GM06990 (cell line): ENCODE measurements at regions not wholly inside any gene's neighbourhood (a gene's known extent, or its start where the extent isn't known, plus 50 kb on each side); places are given as distances from the start of the nearest gene placed in this dataset.

Experiments
- DNase-seq: peaks from one replicate; pipeline ENCODE4 v3.0.0-alpha.2; 2011; ENCODE audit not compliant: insufficient read length; ENCODE audit errors: extremely low read depth
- H3K27me3 ChIP-seq: replicated peaks from 2 replicates; pipeline ENCODE4 v1.6.0; 2011; ENCODE audit warnings: low read length; ENCODE audit not compliant: control insufficient read depth, insufficient read depth
- H3K36me3 ChIP-seq: 2 replicates; pipeline ENCODE4 v1.5.1; 2011; ENCODE audit warnings: low read length; ENCODE audit not compliant: control insufficient read depth, insufficient read depth
- H3K4me3 ChIP-seq: replicated peaks from 2 replicates; pipeline ENCODE4 v1.5.1; 2011; ENCODE audit warnings: low read depth, mild to moderate bottlenecking, control low read depth, low read length
- TF ChIP-seq, protein P1 (sequence below): IDR thresholded peaks from 2 replicates; pipeline ENCODE4 v1.5.1; 2011; ENCODE audit warnings: low read length, control low read depth, mild to moderate bottlenecking, inconsistent platforms; ENCODE audit not compliant: insufficient read depth, poor library complexity, severe bottlenecking

DNA sequence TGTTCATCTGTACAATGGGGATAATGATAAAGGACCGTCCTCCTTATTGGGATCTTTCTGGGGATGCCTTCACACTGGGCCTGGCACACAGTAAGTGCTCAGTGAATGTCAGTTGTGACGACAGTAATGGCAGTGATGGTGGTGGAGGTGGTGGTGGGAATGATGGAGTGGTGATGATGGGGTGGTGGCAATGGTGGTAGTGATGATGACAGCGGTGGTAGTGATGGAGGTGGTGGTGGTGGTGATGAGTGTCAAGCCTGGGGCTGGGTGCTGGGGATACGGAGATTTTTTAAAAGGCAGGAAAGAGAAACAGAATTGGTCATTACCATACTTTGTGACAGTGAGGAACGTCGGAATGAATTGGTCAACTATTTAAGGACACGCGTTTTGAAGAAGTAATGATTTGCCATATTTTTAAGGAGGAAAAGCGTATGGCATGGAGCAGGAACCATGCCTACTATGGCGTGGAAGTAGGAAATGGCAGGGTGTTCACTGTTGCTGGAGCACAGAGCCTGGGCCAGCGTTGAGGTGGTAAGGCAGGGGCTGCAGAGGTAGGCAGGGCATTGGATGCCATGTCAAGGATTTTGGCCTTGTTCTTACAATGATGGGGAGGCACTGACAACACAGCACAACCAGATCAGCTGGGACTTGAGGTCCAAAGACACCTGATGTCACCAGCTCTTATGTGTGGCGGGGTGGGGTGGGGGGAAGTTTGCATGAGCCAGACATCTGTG, 128.7 kb downstream of the ACTL8 start:
- DNase-seq, result no peak
- no peaks in the 10 kb centered on the region for H3K36me3 ChIP-seq
- H3K27me3 ChIP-seq, result peaks cover 2% of the 10 kb centered on the region; the same call in 1 of the 2 replicates
- no peak overlapping the region for H3K4me3 ChIP-seq
- TF ChIP-seq, protein P1, sequence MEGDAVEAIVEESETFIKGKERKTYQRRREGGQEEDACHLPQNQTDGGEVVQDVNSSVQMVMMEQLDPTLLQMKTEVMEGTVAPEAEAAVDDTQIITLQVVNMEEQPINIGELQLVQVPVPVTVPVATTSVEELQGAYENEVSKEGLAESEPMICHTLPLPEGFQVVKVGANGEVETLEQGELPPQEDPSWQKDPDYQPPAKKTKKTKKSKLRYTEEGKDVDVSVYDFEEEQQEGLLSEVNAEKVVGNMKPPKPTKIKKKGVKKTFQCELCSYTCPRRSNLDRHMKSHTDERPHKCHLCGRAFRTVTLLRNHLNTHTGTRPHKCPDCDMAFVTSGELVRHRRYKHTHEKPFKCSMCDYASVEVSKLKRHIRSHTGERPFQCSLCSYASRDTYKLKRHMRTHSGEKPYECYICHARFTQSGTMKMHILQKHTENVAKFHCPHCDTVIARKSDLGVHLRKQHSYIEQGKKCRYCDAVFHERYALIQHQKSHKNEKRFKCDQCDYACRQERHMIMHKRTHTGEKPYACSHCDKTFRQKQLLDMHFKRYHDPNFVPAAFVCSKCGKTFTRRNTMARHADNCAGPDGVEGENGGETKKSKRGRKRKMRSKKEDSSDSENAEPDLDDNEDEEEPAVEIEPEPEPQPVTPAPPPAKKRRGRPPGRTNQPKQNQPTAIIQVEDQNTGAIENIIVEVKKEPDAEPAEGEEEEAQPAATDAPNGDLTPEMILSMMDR, result no peak

DNA sequence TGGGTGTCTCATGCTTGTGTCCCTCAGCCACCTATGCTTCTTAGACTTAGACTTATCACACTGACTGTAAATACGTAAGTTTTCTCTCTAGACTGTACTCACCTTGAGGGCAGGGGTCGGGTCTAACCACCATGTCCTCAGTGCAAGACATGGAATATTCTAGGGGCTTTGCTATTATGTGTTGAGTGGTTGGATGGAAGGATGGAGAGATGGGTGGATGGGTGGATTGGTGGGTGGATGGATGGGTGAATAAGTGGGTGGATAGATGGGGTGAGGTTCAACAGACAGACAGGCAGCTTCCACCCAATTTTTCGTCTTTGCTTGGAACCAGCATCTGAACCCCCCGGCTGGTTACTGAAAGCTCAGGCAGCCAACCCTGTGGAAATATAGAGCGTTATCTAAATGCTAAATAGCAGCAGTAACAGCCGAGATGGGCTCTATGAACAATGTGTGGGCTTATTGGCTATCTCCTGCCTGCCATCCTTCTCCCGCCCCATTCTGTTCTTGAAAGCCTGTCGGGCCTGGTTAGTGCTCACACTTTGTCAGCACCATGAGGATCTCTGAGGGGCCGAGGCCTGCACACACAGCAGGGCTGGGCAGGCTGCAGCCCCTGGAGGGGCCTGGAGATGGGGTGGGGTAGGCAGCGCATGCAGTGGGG, 130.7 kb downstream of the ACTL8 start:
- TF ChIP-seq, protein P1, result no peak
- H3K4me3 ChIP-seq, result no peak overlapping the region
- no peaks in the 10 kb centered on the region for H3K36me3 ChIP-seq
- H3K27me3 ChIP-seq, result peaks cover 2% of the 10 kb centered on the region; the same call in 1 of the 2 replicates
- DNase-seq, result no peak

DNA sequence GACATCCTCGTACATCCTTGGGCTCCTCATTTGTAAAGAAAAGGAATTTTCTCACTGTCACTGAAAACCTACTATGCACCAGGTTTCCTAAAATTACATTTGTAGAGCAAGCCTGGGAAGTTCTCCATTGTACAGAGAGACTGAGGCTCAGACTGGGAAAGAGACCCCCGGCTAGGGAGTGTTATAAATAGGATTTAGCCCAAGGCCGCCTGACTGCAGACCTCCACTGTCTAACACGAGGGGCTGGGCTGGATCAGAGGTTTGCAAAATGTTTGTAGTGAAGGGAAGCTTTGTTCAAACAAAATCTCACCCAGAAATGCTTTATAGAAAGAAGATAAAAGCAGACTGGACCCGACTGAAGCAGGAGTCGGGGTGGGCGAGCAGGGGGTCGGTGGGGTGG, 131.3 kb downstream of the ACTL8 start:
- H3K36me3 ChIP-seq, result no peaks in the 10 kb centered on the region
- TF ChIP-seq, protein P1, result no peak
- peaks cover 2% of the 10 kb centered on the region for H3K27me3 ChIP-seq
- no peak overlapping the region for H3K4me3 ChIP-seq
- no peak for DNase-seq

DNA sequence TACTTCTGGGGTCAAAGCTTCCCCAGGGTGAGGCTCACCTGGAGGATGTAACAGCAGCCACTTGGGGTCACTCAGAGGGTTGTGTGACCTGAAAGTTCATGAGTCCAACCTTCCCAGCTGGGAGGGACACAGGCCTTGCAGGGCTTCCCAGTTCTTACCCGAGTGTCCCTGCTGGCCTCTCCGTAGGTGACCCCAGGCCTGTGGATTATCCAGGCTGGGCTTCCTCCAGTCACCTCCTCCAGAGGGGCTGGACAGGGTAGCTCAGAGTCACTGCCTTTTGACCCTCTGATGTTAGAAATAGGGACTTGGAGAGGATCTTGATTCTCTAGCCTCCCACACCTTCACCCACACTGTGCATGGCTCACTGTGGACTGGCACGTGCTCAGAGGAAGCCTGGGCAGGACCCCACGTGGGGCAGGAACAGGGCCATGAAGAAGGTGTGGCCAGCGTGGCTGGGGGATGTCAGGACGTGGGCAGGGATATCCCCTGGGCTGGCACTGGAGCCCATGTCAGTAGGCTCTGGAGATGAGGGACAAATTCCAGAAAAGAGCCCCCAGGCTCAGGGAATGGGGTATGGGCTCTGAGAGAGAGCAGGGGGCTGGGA, 131.8 kb downstream of the ACTL8 start:
- Histone ChIP-seq H3K27me3 (peaks cover 2% of the 10 kb centered on the region), H3K4me3 (no peak overlapping the region), H3K36me3 (no peaks in the 10 kb centered on the region)
- TF ChIP-seq, protein P1, result no peak
- DNase-seq, result no peak

DNA sequence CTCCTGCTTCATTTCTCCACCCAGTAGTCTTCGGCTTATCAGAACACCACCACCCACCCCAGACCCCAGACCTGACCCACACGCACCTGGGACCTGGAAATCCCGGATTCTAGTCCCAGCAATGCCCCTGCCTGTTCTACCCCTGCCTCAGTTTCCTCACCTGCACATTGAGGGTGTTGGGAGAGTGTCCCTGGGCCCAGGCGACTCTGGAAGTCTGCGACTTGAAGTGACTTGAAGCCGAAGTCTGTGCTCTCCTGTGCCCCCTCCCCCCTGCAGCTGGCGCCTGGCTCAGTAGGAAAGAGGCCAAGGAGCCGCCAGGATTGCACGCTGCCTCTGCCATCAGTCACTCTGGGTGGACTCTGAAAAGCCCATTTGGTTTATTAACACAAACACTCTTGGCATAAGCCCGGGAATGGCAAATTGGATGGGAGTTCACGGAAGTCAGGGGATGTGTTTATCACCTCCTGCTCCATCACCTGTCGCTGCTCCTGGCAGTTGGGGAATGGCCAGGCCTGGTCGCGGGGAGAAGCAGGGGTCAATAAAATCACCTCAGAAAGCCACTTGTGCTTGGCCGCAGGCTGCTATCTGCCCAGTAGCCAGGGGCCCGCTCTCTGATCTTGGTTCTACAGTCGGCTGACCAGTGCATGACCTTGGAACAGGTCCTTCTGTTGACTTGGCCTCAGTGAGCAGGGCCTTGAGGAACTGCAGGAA, 132.7 kb downstream of the ACTL8 start:
- peaks cover 2% of the 10 kb centered on the region for H3K27me3 ChIP-seq
- H3K4me3 ChIP-seq, result no peak overlapping the region
- TF ChIP-seq, protein P1, result no peak
- H3K36me3 ChIP-seq, result no peaks in the 10 kb centered on the region
- DNase-seq, result no peak
